A549 (cell line): ENCODE measurements at regions not wholly inside any gene's neighbourhood (a gene's known extent, or its start where the extent isn't known, plus 50 kb on each side); places are given as distances from the start of the nearest gene placed in this dataset.

ENCODE experiments used
- FOSL2 ChIP-seq, 2 experiments: fragments of 450-650 bp in 1 of 2; fragments of >200 bp in 1 of 2; sonication (Bioruptor Twin) in 1 of 2; formaldehyde crosslinking; IDR thresholded peaks; 2 replicates each; pipeline versions ENCODE4 v1.5.0 to v1.6.1; 2016 to 2020; ENCODE audit warnings: mild to moderate bottlenecking in 1 of 2, moderate library complexity in 1 of 2
- PHF8 ChIP-seq: fragments of 200-600 bp; sonication (generic); IDR thresholded peaks from 2 replicates; pipeline ENCODE4 v1.6.1; 2016; ENCODE audit warnings: low read depth, mild to moderate bottlenecking, antibody characterized with exemption, moderate library complexity, borderline replicate concordance
- POLR2A ChIP-seq: IDR thresholded peaks from 2 replicates; pipeline ENCODE4 v1.6.1; 2012; ENCODE audit warnings: mild to moderate bottlenecking, low read length

DNA sequence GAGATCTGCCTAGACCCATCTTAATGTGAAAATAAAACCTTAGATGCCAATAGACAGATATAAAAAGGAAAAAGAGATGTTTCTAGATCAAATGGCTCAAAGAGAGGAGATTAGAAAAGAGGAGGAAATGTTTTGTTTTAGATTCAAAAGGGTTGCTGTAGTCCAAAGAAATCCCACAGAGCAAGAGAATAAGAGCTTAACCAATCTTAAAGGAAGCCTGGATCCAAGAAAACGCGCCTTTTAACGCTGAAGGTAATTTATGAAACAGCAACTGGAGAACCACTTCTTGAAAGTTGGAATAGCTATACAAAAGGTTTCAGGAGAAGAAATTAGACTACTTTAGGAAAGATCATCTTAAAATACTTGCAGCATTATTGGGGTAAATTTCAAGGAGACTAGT lies 298.8 kb downstream of the BRINP2 start:
- no peak for TF ChIP-seq FOSL2 (IDR thresholded peaks at IDR 0.05)
- TF ChIP-seq FOSL2 (CRISPR knock-in tag; IDR thresholded peaks at IDR 0.05), result no peak
- no peak for TF ChIP-seq POLR2A
- no peak for TF ChIP-seq PHF8
